Liver (tissue), 8 donors: ENCODE measurements at regions not wholly inside any gene's neighbourhood (a gene's known extent, or its start where the extent isn't known, plus 50 kb on each side); places are given as distances from the start of the nearest gene placed in this dataset.

ENCODE experiments used
- DNase-seq: peaks from one replicate; pipeline ENCODE4 v3.0.0-alpha.2; 2017; ENCODE audit warnings: low spot score
- H3K27ac ChIP-seq, 2 donors: one replicate each; pipeline ENCODE4 v1.7.0; 2013; ENCODE audit warnings: inconsistent platforms in 2 of 2, low read length in 2 of 2, control low read depth in 1 of 2, low read depth in 1 of 2, mild to moderate bottlenecking in 1 of 2
- H3K27me3 ChIP-seq, 4 donors: one replicate each; pipeline versions ENCODE4 v1.6.1 to v1.7.0; 2013; ENCODE audit warnings: low read length in 3 of 4, inconsistent platforms in 1 of 4, mild to moderate bottlenecking in 1 of 4, moderate library complexity in 1 of 4; ENCODE audit not compliant: control insufficient read depth in 4 of 4, insufficient read depth in 4 of 4
- H3K36me3 ChIP-seq, 4 donors: one replicate each; pipeline versions ENCODE4 v1.6.1 to v1.7.0; 2013; ENCODE audit warnings: low read length in 3 of 4, mild to moderate bottlenecking in 3 of 4, low read depth in 1 of 4, moderate library complexity in 1 of 4; ENCODE audit not compliant: control insufficient read depth in 4 of 4, insufficient read depth in 3 of 4
- H3K4me1 ChIP-seq, 4 donors: one replicate each; pipeline versions ENCODE4 v1.6.1 to v1.7.0; 2013; ENCODE audit warnings: low read length in 3 of 4, mild to moderate bottlenecking in 3 of 4, moderate library complexity in 1 of 4; ENCODE audit not compliant: control insufficient read depth in 4 of 4, insufficient read depth in 4 of 4
- H3K4me3 ChIP-seq, 3 donors: one replicate each; pipeline versions ENCODE4 v1.6.1 to v1.7.0; 2013; ENCODE audit warnings: low read length in 3 of 3, control low read depth in 1 of 3, low read depth in 1 of 3, mild to moderate bottlenecking in 1 of 3
- H3K9ac ChIP-seq, 2 donors: one replicate each; pipeline ENCODE4 v1.7.0; 2013; ENCODE audit warnings: low read length in 2 of 2, mild to moderate bottlenecking in 2 of 2, moderate library complexity in 2 of 2, control low read depth in 1 of 2, low read depth in 1 of 2
- H3K9me3 ChIP-seq, 4 donors: one replicate each; pipeline versions ENCODE4 v1.6.1 to v1.7.0; 2013; ENCODE audit warnings: low read length in 3 of 4; ENCODE audit not compliant: control insufficient read depth in 4 of 4
- ATF3 ChIP-seq: IDR thresholded peaks from 2 replicates; pipeline ENCODE4 v1.6.1; 2016; ENCODE audit warnings: antibody characterized with exemption
- CTCF ChIP-seq: fragments of 150-350 bp; IDR thresholded peaks from 2 replicates; pipeline ENCODE4 v1.5.1; 2017; ENCODE audit warnings: improper control_type of control experiment, low read depth, low read length; ENCODE audit not compliant: missing input control
- EGR1 ChIP-seq, 2 donors: IDR thresholded peaks; 2 replicates each; pipeline ENCODE4 v1.6.1; 2016 to 2018; ENCODE audit warnings: antibody characterized with exemption in 2 of 2, low read depth in 2 of 2
- FOXA2 ChIP-seq: IDR thresholded peaks from 2 replicates; pipeline ENCODE4 v1.6.1; 2016; ENCODE audit warnings: antibody characterized with exemption
- GABPA ChIP-seq, 2 donors: IDR thresholded peaks in 1 of 2; conservative IDR thresholded peaks in 1 of 2; 2 replicates each; pipeline ENCODE4 v1.6.1; 2016; ENCODE audit warnings: antibody characterized with exemption in 2 of 2, mild to moderate bottlenecking in 1 of 2, moderate library complexity in 1 of 2
- HNF4A ChIP-seq, 2 donors: conservative IDR thresholded peaks; 2 replicates each; pipeline ENCODE4 v1.6.1; 2016; ENCODE audit warnings: antibody characterized with exemption in 2 of 2, mild to moderate bottlenecking in 2 of 2
- HNF4G ChIP-seq: IDR thresholded peaks from 2 replicates; pipeline ENCODE4 v1.6.1; 2016; ENCODE audit warnings: antibody characterized with exemption
- JUND ChIP-seq, 2 donors: IDR thresholded peaks; 2 replicates each; pipeline ENCODE4 v1.6.1; 2016; ENCODE audit warnings: antibody characterized with exemption in 2 of 2
- NR2F2 ChIP-seq: IDR thresholded peaks from 2 replicates; pipeline ENCODE4 v1.6.1; 2016; ENCODE audit warnings: antibody characterized with exemption
- RAD21 ChIP-seq, 2 donors: IDR thresholded peaks; 2 replicates each; pipeline ENCODE4 v1.6.1; 2016; ENCODE audit warnings: antibody characterized with exemption in 2 of 2, mild to moderate bottlenecking in 2 of 2
- REST ChIP-seq: IDR thresholded peaks from 2 replicates; pipeline ENCODE4 v1.6.1; 2016; ENCODE audit warnings: antibody characterized with exemption, mild to moderate bottlenecking
- RXRA ChIP-seq, 2 donors: IDR thresholded peaks; 2 replicates each; pipeline ENCODE4 v1.6.1; 2017 to 2018; ENCODE audit warnings: antibody characterized with exemption in 2 of 2, mild to moderate bottlenecking in 1 of 2
- SP1 ChIP-seq: IDR thresholded peaks from 2 replicates; pipeline ENCODE4 v1.6.1; 2018; ENCODE audit warnings: antibody characterized with exemption, mild to moderate bottlenecking
- TAF1 ChIP-seq: conservative IDR thresholded peaks from 2 replicates; pipeline ENCODE4 v1.6.1; 2016; ENCODE audit warnings: antibody characterized with exemption, mild to moderate bottlenecking
- YY1 ChIP-seq: IDR thresholded peaks from 2 replicates; pipeline ENCODE4 v1.6.1; 2016; ENCODE audit warnings: antibody characterized with exemption, mild to moderate bottlenecking
- ZBTB33 ChIP-seq: IDR thresholded peaks from 2 replicates; pipeline ENCODE4 v1.6.1; 2016; ENCODE audit warnings: antibody characterized with exemption
- WGBS: extraction: QIAGEN DNeasy Blood & Tissue Kit; methylation state at CpG from one replicate; pipeline ENCODE4 v1.1.7; 2013; 5-methylcytosine and 5-hydroxymethylcytosine counted together
- TF ChIP-seq, protein P1 (sequence below): IDR thresholded peaks from 2 replicates; pipeline ENCODE4 v1.6.1; 2016; ENCODE audit warnings: antibody characterized with exemption
- donor health status: healthy.
- donor health status: healthy.
- donor health status: healthy.
- donor health status: healthy.
- donor health status: healthy.

GRCh38 chr10:126732868-126733267 lies 62.4 kb upstream of the C10orf90 start:
- H3K36me3 ChIP-seq, result no peaks in the 10 kb centered on the region
- H3K27ac ChIP-seq, result no peak overlapping the region
- no peak overlapping the region for H3K4me3 ChIP-seq
- TF ChIP-seq RAD21 (IDR thresholded peaks at IDR 0.05) (no peak), CTCF (no peak), YY1 (no peak), RXRA (IDR thresholded peaks at IDR 0.05) (no peak), HNF4G (no peak), FOXA2 (no peak), NR2F2 (no peak), JUND (IDR thresholded peaks at IDR 0.05) (no peak), SP1 (no peak), ZBTB33 (no peak), EGR1 (IDR thresholded peaks at IDR 0.05; ENCODE audit: low read depth in 2 of 2) (no peak), REST (no peak), ATF3 (no peak), TAF1 (no peak), HNF4A (conservative IDR thresholded peaks at IDR 0.05) (no peak), GABPA (IDR thresholded peaks at IDR 0.05 in 1 of 2, conservative IDR thresholded peaks at IDR 0.05 in 1 of 2) (no peak)
- TF ChIP-seq, protein P1, sequence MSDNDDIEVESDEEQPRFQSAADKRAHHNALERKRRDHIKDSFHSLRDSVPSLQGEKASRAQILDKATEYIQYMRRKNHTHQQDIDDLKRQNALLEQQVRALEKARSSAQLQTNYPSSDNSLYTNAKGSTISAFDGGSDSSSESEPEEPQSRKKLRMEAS, result no peak
- peaks cover 0 to 5% (median under 1%) of the 10 kb centered on the region in 4 donors for H3K9me3 ChIP-seq
- WGBS, result 80% methylated on average over 5 of the region's 5 CpGs
- H3K4me1 ChIP-seq, result peaks cover 0 to 10% (median 3%) of the 10 kb centered on the region in 4 donors
- DNase-seq, result no peak
- H3K27me3 ChIP-seq, result no peaks in the 10 kb centered on the region
- H3K9ac ChIP-seq, result no peak overlapping the region

DNA sequence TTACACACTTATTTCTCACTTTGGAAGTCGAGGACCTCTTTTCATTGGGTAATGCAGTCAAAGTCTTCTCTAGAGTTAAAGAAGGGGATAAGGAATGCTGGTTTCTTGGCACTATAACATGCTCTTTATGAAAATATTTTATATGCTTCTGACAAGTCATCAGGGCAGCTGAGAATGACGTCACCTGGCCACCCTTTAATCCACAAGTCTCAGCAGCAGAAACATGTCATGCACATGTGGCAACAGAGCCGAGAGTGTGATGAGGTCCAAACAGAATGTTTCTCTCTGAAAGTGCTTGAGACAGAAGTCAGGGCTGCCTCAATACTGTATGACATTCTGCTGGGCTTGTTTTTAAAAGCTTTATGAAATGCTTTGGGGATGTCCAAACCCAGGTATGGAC lies 63.5 kb upstream of the C10orf90 start:
- Histone ChIP-seq H3K27me3 (no peaks in the 10 kb centered on the region), H3K4me1 (peaks cover 0 to 10% (median 3%) of the 10 kb centered on the region in 4 donors), H3K27ac (no peak overlapping the region), H3K9ac (no peak overlapping the region), H3K36me3 (no peaks in the 10 kb centered on the region), H3K9me3 (no peaks in the 10 kb centered on the region), H3K4me3 (no peak overlapping the region)
- no peak for DNase-seq
- 56% methylated on average over 3 of the region's 3 CpGs for WGBS
- TF ChIP-seq FOXA2 (no peak), RXRA (IDR thresholded peaks at IDR 0.05) (no peak), GABPA (IDR thresholded peaks at IDR 0.05 in 1 of 2, conservative IDR thresholded peaks at IDR 0.05 in 1 of 2) (no peak), YY1 (no peak), ATF3 (no peak), HNF4G (no peak), HNF4A (conservative IDR thresholded peaks at IDR 0.05) (no peak), CTCF (no peak), EGR1 (IDR thresholded peaks at IDR 0.05; ENCODE audit: low read depth in 2 of 2) (no peak), SP1 (no peak), RAD21 (IDR thresholded peaks at IDR 0.05) (no peak), REST (no peak), NR2F2 (no peak)
